Body of pancreas (tissue), 4 donors: ENCODE measurements at regions not wholly inside any gene's neighbourhood (a gene's known extent, or its start where the extent isn't known, plus 50 kb on each side); places are given as distances from the start of the nearest gene placed in this dataset.

Experiments
- ATAC-seq: fragments of 150-250 bp; one replicate; pipeline ENCODE4 v1.9.1; 2016
- DNase-seq, 4 donors: peaks; one replicate each; pipeline ENCODE4 v3.0.0-alpha.2; 2019
- H3K27ac ChIP-seq, 4 donors: fragments of 200-600 bp; sonication (generic); 1 replicate in 3 of 4; 2 replicates in 1 of 4; pipeline versions ENCODE4 v1.5.1 to v1.6.1; 2016 to 2019; ENCODE audit warnings: mild to moderate bottlenecking in 1 of 4, mixed read lengths in 1 of 4, moderate library complexity in 1 of 4
- H3K27me3 ChIP-seq, 2 donors: fragments of 200-600 bp; sonication (generic); one replicate each; pipeline ENCODE4 v1.6.0; 2016; ENCODE audit warnings: mild to moderate bottlenecking in 1 of 2
- H3K36me3 ChIP-seq, 2 donors: fragments of 200-600 bp; sonication (generic); replicated peaks in 1 of 2; 2 replicates each; pipeline ENCODE4 v1.5.1; 2016; ENCODE audit warnings: low read depth in 2 of 2; ENCODE audit not compliant: insufficient read depth in 1 of 2
- H3K4me1 ChIP-seq: fragments of 200-600 bp; sonication (generic); one replicate; pipeline ENCODE4 v1.6.0; 2016
- H3K4me3 ChIP-seq, 2 donors: fragments of 200-600 bp; sonication (generic); 1 replicate in 1 of 2; 2 replicates in 1 of 2; pipeline ENCODE4 v1.5.1; 2016 to 2019
- H3K9me3 ChIP-seq, 3 donors: fragments of 200-600 bp; sonication (generic); 1 replicate in 2 of 3; 2 replicates in 1 of 3; pipeline ENCODE4 v1.5.1; 2016
- CTCF ChIP-seq, 7 experiments: fragments of 450-650 bp in 4 of 7; fragments of 200-600 bp in 3 of 7; sonication (generic) in 3 of 7; IDR thresholded peaks; one replicate each; pipeline ENCODE4 v1.5.1; 2016 to 2019; ENCODE audit warnings: antibody characterized with exemption in 7 of 7
- POLR2A ChIP-seq, 3 donors: fragments of 450-650 bp; IDR thresholded peaks; one replicate each; pipeline ENCODE4 v1.6.1; 2016; ENCODE audit warnings: antibody characterized with exemption in 3 of 3, mild to moderate bottlenecking in 2 of 3
- WGBS, 2 donors: methylation state at CpG; one replicate each; pipeline ENCODE4 v1.1.5; 2017; 5-methylcytosine and 5-hydroxymethylcytosine counted together
- intact Hi-C: fragments of 100-400 bp; cut with DNase I; formaldehyde crosslinking; loops from one replicate; pipeline ENCODE4 v1.15.1; 2023

- Histone ChIP-seq H3K9me3 (no peaks in the 10 kb centered on the region), H3K27me3 (no peaks in the 10 kb centered on the region), H3K4me1 (no peaks in the 10 kb centered on the region), H3K27ac (no peak overlapping the region), H3K36me3 (no peaks in the 10 kb centered on the region), H3K4me3 (no peak overlapping the region)
- ATAC-seq (no peak), DNase-seq (no peak)
- TF ChIP-seq CTCF (IDR thresholded peaks at IDR 0.05) (no peak), POLR2A (IDR thresholded peaks at IDR 0.05) (no peak)
- intact Hi-C loops: no loop called here
- WGBS, 2 donors: 86 to 89% methylated on average over 1 of the region's 1 CpG
Observed at GRCh38 chr3:59546522-59546921, 496.7 kb upstream of the CFAP20DC start.

- WGBS, 2 donors: 85 to 93% methylated on average over 1 of the region's 1 CpG
Observed at GRCh38 chr3:59545374-59545773, 495.5 kb upstream of the CFAP20DC start.

GRCh38 chr3:59542276-59542675 is 492.5 kb upstream of the CFAP20DC start:
- intact Hi-C loops: no loop called here
- TF ChIP-seq POLR2A (IDR thresholded peaks at IDR 0.05): no peak
- TF ChIP-seq CTCF (IDR thresholded peaks at IDR 0.05): no peak
- WGBS, 2 donors: 66 to 92% methylated on average over 3 of the region's 3 CpGs

More at GRCh38 chr3:59545374-59545773, 495.5 kb upstream of the CFAP20DC start:
- H3K4me1 ChIP-seq: no peaks in the 10 kb centered on the region
- H3K36me3 ChIP-seq: no peaks in the 10 kb centered on the region
- intact Hi-C loops: no loop called here
- TF ChIP-seq POLR2A (IDR thresholded peaks at IDR 0.05) (no peak), CTCF (IDR thresholded peaks at IDR 0.05) (no peak)
- no peak overlapping the region for H3K4me3 ChIP-seq
- DNase-seq (no peak), ATAC-seq (no peak)
- no peak overlapping the region for H3K27ac ChIP-seq
- no peaks in the 10 kb centered on the region for H3K27me3 ChIP-seq
- no peaks in the 10 kb centered on the region for H3K9me3 ChIP-seq

GRCh38 chr3:59540696-59541095 is 490.9 kb upstream of the CFAP20DC start:
- no peaks in the 10 kb centered on the region for H3K27me3 ChIP-seq
- no peak overlapping the region for H3K4me3 ChIP-seq
- TF ChIP-seq CTCF (IDR thresholded peaks at IDR 0.05): no peak
- no peak for TF ChIP-seq POLR2A (IDR thresholded peaks at IDR 0.05)
- no peaks in the 10 kb centered on the region for H3K9me3 ChIP-seq
- H3K4me1 ChIP-seq: peaks cover under 1% of the 10 kb centered on the region
- no peak for DNase-seq
- H3K27ac ChIP-seq: no peak overlapping the region
- WGBS, 2 donors: 72 to 88% methylated on average over 5 of the region's 5 CpGs
- intact Hi-C loops: no loop called here
- no peak for ATAC-seq
- no peaks in the 10 kb centered on the region for H3K36me3 ChIP-seq

More at GRCh38 chr3:59542276-59542675, 492.5 kb upstream of the CFAP20DC start:
- H3K9me3 ChIP-seq: no peaks in the 10 kb centered on the region
- H3K4me1 ChIP-seq: no peaks in the 10 kb centered on the region
- no peaks in the 10 kb centered on the region for H3K36me3 ChIP-seq
- H3K27me3 ChIP-seq: no peaks in the 10 kb centered on the region
- no peak overlapping the region for H3K27ac ChIP-seq
- DNase-seq (no peak), ATAC-seq (no peak)
- no peak overlapping the region for H3K4me3 ChIP-seq

- intact Hi-C loops: no loop called here
- TF ChIP-seq CTCF (IDR thresholded peaks at IDR 0.05) (no peak), POLR2A (IDR thresholded peaks at IDR 0.05) (no peak)
- whole genome bisulfite sequencing, 2 donors: 84 to 91% methylated on average over 3 of the region's 3 CpGs
- Histone ChIP-seq H3K36me3 (no peaks in the 10 kb centered on the region), H3K27me3 (no peaks in the 10 kb centered on the region), H3K4me1 (peaks cover 5% of the 10 kb centered on the region), H3K4me3 (no peak overlapping the region), H3K27ac (no peak overlapping the region), H3K9me3 (no peaks in the 10 kb centered on the region)
- ATAC-seq (no peak), DNase-seq (no peak)
Observed at GRCh38 chr3:59540241-59540640, 490.4 kb upstream of the CFAP20DC start.
